A549 (cell line): ENCODE measurements at regions not wholly inside any gene's neighbourhood (a gene's known extent, or its start where the extent isn't known, plus 50 kb on each side); places are given as distances from the start of the nearest gene placed in this dataset.
A peak's percentile ranks its signal among the peaks of the same experiment; 100 is the strongest.

Experiments
- ATAC-seq, 2 experiments: fragments of 200-7000 bp in 1 of 2; fragments of >200 bp in 1 of 2; cut with Nextera tagmentation in 1 of 2; cut with Tn5 transposase in 1 of 2; 3 replicates each; pipeline versions ENCODE4 v1.8.0 to v1.9.1; 2018 to 2020; ENCODE audit warnings: mild to moderate bottlenecking in 1 of 2, moderate library complexity in 1 of 2
- CTCF ChIA-PET: fragments of 300-600 bp; sonication (Branson Sonifier 250); formaldehyde crosslinking; extraction: SDS; loops from one replicate; lab custom pipeline; 2021; ENCODE audit warnings: antibody characterized with exemption, inconsistent platforms; lab: Yijun Ruan, JAX
- POLR2A ChIA-PET: fragments of 350-600 bp; formaldehyde crosslinking; extraction: SDS; loops from one replicate; lab custom pipeline; 2021; ENCODE audit warnings: antibody characterized with exemption, inconsistent platforms; lab: Yijun Ruan, JAX
- DNase-seq, 2 experiments: peaks; one replicate each; pipeline versions ENCODE4 v3.0.0 to v3.0.0-alpha.2; 2011 to 2016; ENCODE audit warnings: low read depth in 1 of 2, low spot score in 1 of 2
- FAIRE-seq: peaks from 2 replicates; lab custom pipeline; 2011; peaks lifted over from hg19 to GRCh38; lab: Jason Lieb, UNC
- H3K27ac ChIP-seq, 2 experiments: fragments of >200 bp; sonication (Bioruptor Twin); formaldehyde crosslinking; 3 replicates each; pipeline ENCODE4 v1.5.1; 2016 to 2017
- H3K4me1 ChIP-seq: fragments of >200 bp; sonication (Bioruptor Twin); formaldehyde crosslinking; 3 replicates; pipeline ENCODE4 v1.6.1; 2016
- H3K4me2 ChIP-seq: fragments of >200 bp; sonication (Bioruptor Twin); formaldehyde crosslinking; 3 replicates; pipeline ENCODE4 v1.6.1; 2016
- H3K4me3 ChIP-seq: fragments of >200 bp; sonication (Bioruptor Twin); formaldehyde crosslinking; 3 replicates; pipeline ENCODE4 v1.5.1; 2016
- H3K9me3 ChIP-seq: fragments of >200 bp; sonication (Bioruptor Twin); formaldehyde crosslinking; 3 replicates; pipeline ENCODE4 v1.6.1; 2016
- BHLHE40 ChIP-seq: IDR thresholded peaks from 2 replicates; pipeline ENCODE4 v1.6.1; 2012; ENCODE audit warnings: low read depth, low read length, inconsistent platforms
- CBX2 ChIP-seq: fragments of 200-600 bp; sonication (generic); IDR thresholded peaks from 2 replicates; pipeline ENCODE4 v1.6.1; 2016; ENCODE audit warnings: low read depth, mild to moderate bottlenecking, borderline replicate concordance
- CEBPB ChIP-seq, 2 experiments: fragments of >200 bp in 1 of 2; sonication (Bioruptor Twin) in 1 of 2; formaldehyde crosslinking in 1 of 2; IDR thresholded peaks; 2 replicates each; pipeline ENCODE4 v1.6.1; 2012 to 2016
- CHD2 ChIP-seq: fragments of 150-350 bp; IDR thresholded peaks from 2 replicates; pipeline ENCODE4 v1.6.1; 2014; ENCODE audit warnings: low read length; ENCODE audit not compliant: partially characterized antibody
- CHD4 ChIP-seq: fragments of 200-600 bp; sonication (generic); IDR thresholded peaks from 2 replicates; pipeline ENCODE4 v1.6.1; 2016; ENCODE audit warnings: antibody characterized with exemption, mild to moderate bottlenecking, borderline replicate concordance
- CTCF ChIP-seq: fragments of >200 bp; sonication (Bioruptor Twin); formaldehyde crosslinking; IDR thresholded peaks from 3 replicates; pipeline ENCODE4 v1.5.1; 2016
- ESRRA ChIP-seq: fragments of 150-350 bp; IDR thresholded peaks from 2 replicates; pipeline ENCODE4 v1.6.1; 2014; ENCODE audit warnings: mild to moderate bottlenecking, low read length, borderline replicate concordance
- FOSL2 ChIP-seq, 2 experiments: fragments of 450-650 bp in 1 of 2; fragments of >200 bp in 1 of 2; sonication (Bioruptor Twin) in 1 of 2; formaldehyde crosslinking; IDR thresholded peaks; 2 replicates each; pipeline versions ENCODE4 v1.5.0 to v1.6.1; 2016 to 2020; ENCODE audit warnings: mild to moderate bottlenecking in 1 of 2, moderate library complexity in 1 of 2
- HOXA7 ChIP-seq: fragments of 250-450 bp; sonication (Bioruptor Pico); IDR thresholded peaks from 2 replicates; pipeline ENCODE4 v1.5.0; 2020; ENCODE audit warnings: mild to moderate bottlenecking, moderate library complexity
- MAFK ChIP-seq: fragments of 450-650 bp; IDR thresholded peaks from 2 replicates; pipeline ENCODE4 v1.6.1; 2014; ENCODE audit not compliant: partially characterized antibody
- MYC ChIP-seq: IDR thresholded peaks from 2 replicates; pipeline ENCODE4 v1.6.1; 2012; ENCODE audit warnings: mild to moderate bottlenecking, inconsistent platforms, low read length, improper control_type of control experiment, borderline replicate concordance
- NFE2L2 ChIP-seq: fragments of 150-350 bp; conservative IDR thresholded peaks from 2 replicates; pipeline ENCODE4 v1.6.1; 2014; ENCODE audit warnings: low read length
- POLR2AphosphoS2 ChIP-seq: conservative IDR thresholded peaks from 2 replicates; pipeline ENCODE4 v1.6.1; 2012; ENCODE audit warnings: low read length, improper control_type of control experiment, inconsistent platforms
- RCOR1 ChIP-seq: fragments of 150-350 bp; IDR thresholded peaks from 2 replicates; pipeline ENCODE4 v1.6.1; 2014; ENCODE audit warnings: antibody characterized with exemption, low read length, low read depth
- SMC3 ChIP-seq: fragments of >200 bp; sonication (Bioruptor Twin); formaldehyde crosslinking; IDR thresholded peaks from 3 replicates; pipeline ENCODE4 v1.6.1; 2018; ENCODE audit warnings: inconsistent platforms
- TP53 ChIP-seq: fragments of 250-450 bp; sonication (Bioruptor Pico); IDR thresholded peaks from 2 replicates; pipeline ENCODE4 v1.5.0; 2021; ENCODE audit warnings: mild to moderate bottlenecking, moderate library complexity
- ZSCAN20 ChIP-seq: fragments of 250-450 bp; sonication (Bioruptor Pico); IDR thresholded peaks from 2 replicates; pipeline ENCODE4 v1.8.0; 2022; ENCODE audit warnings: mild to moderate bottlenecking, moderate library complexity
- WGBS: methylation state at CpG from one replicate; pipeline ENCODE4 v1.1.6; 2017; ENCODE audit errors: missing lambda C conversion rate; 5-methylcytosine and 5-hydroxymethylcytosine counted together
- TF ChIP-seq, protein P1 (sequence below): fragments of 250-450 bp; sonication (Bioruptor Pico); IDR thresholded peaks from 2 replicates; pipeline ENCODE4 v1.5.0; 2021; ENCODE audit warnings: mild to moderate bottlenecking, moderate library complexity, borderline replicate concordance

DNA sequence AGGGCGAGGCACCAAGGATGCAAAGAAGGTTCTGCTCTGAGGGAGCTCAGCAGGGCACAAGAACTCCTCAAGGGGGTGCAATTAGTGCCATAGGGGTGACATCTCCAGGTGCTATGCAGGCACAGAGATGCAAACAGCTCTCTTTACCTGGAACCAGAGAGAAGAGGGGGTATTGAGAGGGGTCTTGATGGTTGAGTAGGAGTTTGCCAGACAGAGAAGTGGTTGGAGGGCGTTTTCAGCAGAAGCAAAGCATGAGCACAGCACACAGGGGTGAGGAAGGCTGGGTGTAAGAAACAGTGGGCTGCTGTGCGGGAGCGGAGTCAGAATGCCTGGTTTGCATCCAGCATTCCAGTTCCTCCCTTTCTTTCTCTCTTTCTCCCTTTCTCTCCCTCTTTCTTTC lies 81.8 kb upstream of the LHX1 start:
- POLR2A ChIA-PET: no interaction called here
- Histone ChIP-seq H3K4me2 (no peak overlapping the region), H3K9me3 (no peaks in the 10 kb centered on the region), H3K4me1 (peaks cover 26% of the 10 kb centered on the region), H3K4me3 (no peak overlapping the region), H3K27ac (no peak overlapping the region)
- WGBS: 79% methylated on average over 4 of the region's 4 CpGs
- no peak for DNase-seq
- ATAC-seq: no peak
- CTCF ChIA-PET: interaction anchor here (1.3 kb wide), 1 partner anchor 8 kb away, joined by 3 read pairs; no protein-coding TSS in a partner anchor
- TF ChIP-seq CBX2: no peak
- TF ChIP-seq BHLHE40: no peak
- TF ChIP-seq ZSCAN20 (CRISPR knock-in tag): no peak
- no peak for FAIRE-seq

DNA sequence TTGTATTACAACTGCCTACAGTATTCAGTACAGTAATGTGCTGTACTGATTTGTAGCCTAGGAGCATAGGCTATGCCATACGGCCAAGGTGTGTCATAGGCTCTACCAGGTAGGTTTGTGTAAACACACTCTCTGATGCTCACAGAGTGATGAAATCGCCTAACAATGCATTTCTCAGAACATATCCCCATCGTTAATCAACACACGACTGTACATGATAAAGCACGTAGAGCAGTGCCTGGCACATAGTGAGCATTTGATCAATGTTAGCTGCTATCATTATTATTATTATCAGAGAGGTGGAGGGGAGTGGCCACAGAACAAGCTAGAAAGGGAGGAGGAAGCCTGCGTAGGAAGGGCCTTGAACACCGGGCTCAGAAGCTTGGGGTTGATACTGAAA lies 81.1 kb upstream of the LHX1 start:
- DNase-seq: no peak
- H3K4me3 ChIP-seq: no peak overlapping the region
- CTCF ChIA-PET: interaction anchor here (1.1 to 1.6 kb wide), 2 partner anchors 10 to 65 kb away, joined by 3 to 5 read pairs; no protein-coding TSS in a partner anchor
- 71% methylated on average over 7 of the region's 7 CpGs for WGBS
- POLR2A ChIA-PET: no interaction called here
- no peaks in the 10 kb centered on the region for H3K9me3 ChIP-seq
- TF ChIP-seq TP53 (no peak), CHD2 (no peak), MAFK (no peak)
- TF ChIP-seq, protein P1, sequence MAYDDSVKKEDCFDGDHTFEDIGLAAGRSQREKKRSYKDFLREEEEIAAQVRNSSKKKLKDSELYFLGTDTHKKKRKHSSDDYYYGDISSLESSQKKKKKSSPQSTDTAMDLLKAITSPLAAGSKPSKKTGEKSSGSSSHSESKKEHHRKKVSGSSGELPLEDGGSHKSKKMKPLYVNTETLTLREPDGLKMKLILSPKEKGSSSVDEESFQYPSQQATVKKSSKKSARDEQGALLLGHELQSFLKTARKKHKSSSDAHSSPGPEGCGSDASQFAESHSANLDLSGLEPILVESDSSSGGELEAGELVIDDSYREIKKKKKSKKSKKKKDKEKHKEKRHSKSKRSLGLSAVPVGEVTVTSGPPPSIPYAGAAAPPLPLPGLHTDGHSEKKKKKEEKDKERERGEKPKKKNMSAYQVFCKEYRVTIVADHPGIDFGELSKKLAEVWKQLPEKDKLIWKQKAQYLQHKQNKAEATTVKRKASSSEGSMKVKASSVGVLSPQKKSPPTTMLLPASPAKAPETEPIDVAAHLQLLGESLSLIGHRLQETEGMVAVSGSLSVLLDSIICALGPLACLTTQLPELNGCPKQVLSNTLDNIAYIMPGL: no peak
- no peak overlapping the region for H3K4me2 ChIP-seq
- ATAC-seq: no peak
- H3K4me1 ChIP-seq: peaks cover 20% of the 10 kb centered on the region
- no peak for FAIRE-seq
- no peak overlapping the region for H3K27ac ChIP-seq

DNA sequence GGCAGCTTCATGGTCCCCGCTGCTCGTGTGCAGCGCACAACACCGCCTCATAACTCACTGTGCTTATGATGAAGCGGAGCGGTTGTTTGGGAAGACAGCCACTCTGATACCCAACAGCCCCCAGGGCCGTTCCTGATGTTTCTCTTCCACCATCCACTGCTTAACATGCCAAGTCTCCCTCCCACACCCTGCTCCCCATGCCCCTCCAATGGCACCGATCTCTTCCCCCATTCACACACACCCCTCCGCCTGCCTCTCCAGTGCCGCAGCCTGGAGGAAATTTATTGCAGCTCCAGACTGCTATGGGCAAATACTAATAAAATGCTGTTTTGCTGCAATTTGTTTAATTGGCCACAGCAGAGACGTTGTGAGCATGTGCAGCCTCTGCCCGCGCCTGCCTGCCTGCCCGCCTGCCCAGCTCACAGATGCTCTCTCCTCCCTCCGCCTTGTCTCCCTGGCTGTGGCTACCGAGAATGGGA lies 80.3 kb upstream of the LHX1 start:
- ATAC-seq (0 out of 6 replicates have a peak, but pooled peaks of 1 of the 2 experiments have one; percentile 12), DNase-seq (no peak), FAIRE-seq (no peak)
- POLR2A ChIA-PET: no interaction called here
- Histone ChIP-seq H3K9me3 (no peaks in the 10 kb centered on the region), H3K4me3 (no peak overlapping the region), H3K4me2 (no peak overlapping the region), H3K4me1 (peaks cover 20% of the 10 kb centered on the region), H3K27ac (no peak overlapping the region)
- WGBS: 80% methylated on average over 16 of the region's 16 CpGs
- TF ChIP-seq SMC3 (no peak), RCOR1 (no peak)
- CTCF ChIA-PET: interaction anchor here (1.1 to 2.0 kb wide), 3 partner anchors 9 to 65 kb away, joined by 3 to 8 read pairs (median 5); no protein-coding TSS in a partner anchor

- POLR2A ChIA-PET: no interaction called here
- TF ChIP-seq CEBPB (IDR thresholded peaks at IDR 0.05) (peak; percentile 5 to 37; a peak in 1 of 4 replicates), POLR2AphosphoS2 (no peak)
These were observed 79.6 kb upstream of the LHX1 start for GRCh38 chr17:36857698-36858097.

DNA sequence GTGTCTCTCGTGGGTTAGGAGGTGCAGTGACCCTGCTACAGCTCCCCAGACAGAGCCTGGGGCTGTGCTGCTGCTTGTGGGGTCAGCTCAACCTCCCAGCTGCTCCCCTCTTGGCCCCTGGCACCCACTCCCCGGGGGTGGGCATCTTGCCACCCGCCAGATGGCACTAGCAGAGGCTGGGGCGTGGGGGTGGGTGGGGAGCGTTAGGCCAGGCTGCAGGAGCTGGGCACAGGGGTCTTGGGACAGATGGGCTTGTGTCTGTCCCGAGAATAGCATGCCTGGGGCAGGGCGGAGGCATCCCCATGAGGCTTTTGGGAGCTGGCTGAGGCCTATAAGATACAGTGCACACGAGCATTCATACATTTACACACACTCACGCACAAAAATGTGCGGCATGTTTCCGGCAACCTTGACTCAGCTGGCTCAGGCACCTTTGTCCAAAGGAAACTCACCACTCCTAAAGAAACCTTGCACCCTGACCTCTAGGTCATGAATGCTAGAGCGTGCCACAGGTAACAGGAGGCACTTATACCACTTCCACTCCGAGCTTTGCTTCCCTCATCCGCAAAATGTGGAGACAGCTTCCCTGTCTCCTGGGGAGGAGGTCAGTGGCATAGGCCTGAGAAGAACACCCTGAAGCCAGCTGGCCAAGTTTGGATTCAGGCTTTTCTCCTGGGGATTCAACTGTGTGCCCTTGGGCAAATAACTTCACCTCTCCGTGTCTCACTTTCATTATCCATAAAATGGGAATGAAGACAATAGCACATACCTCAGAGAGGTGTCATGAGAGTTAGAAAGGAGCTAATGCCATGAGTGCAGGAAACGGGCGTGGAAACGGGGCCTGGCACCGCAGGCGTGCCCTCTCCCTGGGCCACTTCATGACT lies 78.9 kb upstream of the LHX1 start:
- peaks cover 22% of the 10 kb centered on the region for H3K4me1 ChIP-seq
- 0 out of 6 replicates have a peak overlapping the region, but pooled peaks of 1 of the 2 experiments have one; percentile 16 for H3K27ac ChIP-seq
- FAIRE-seq (no peak), DNase-seq (no peak), ATAC-seq (peak in 1 of 2 experiments; percentile 18; a peak in 3 of 6 replicates)
- no peak overlapping the region for H3K4me2 ChIP-seq
- ChIA-PET CTCF (interaction anchor here (1.5 to 2.0 kb wide), 2 partner anchors 10 to 11 kb away, joined by 6 to 8 read pairs; no protein-coding TSS in a partner anchor), POLR2A (no interaction called here)
- H3K9me3 ChIP-seq: no peaks in the 10 kb centered on the region
- H3K4me3 ChIP-seq: no peak overlapping the region
- WGBS: 78% methylated on average over 16 of the region's 20 CpGs
- TF ChIP-seq MAFK (no peak), HOXA7 (CRISPR knock-in tag) (no peak), MYC (no peak), ESRRA (no peak), NFE2L2 (no peak), FOSL2 (IDR thresholded peaks at IDR 0.05) (no peak), FOSL2 (CRISPR knock-in tag; IDR thresholded peaks at IDR 0.05) (no peak), CHD4 (no peak), CTCF (no peak)

More at GRCh38 chr17:36857698-36858097, 79.6 kb upstream of the LHX1 start:
- Histone ChIP-seq H3K4me3 (no peak overlapping the region), H3K9me3 (no peaks in the 10 kb centered on the region), H3K27ac (0 out of 6 replicates have a peak overlapping the region, but pooled peaks of 1 of the 2 experiments have one; percentile 16), H3K4me2 (no peak overlapping the region), H3K4me1 (peaks cover 22% of the 10 kb centered on the region)
- ATAC-seq: no peak
- CTCF ChIA-PET: interaction anchor here (1.5 to 2.0 kb wide), 3 partner anchors 10 to 64 kb away, joined by 3 to 8 read pairs (median 6); no protein-coding TSS in a partner anchor
- no peak for FAIRE-seq
- 89% methylated on average over 13 of the region's 13 CpGs for WGBS
- DNase-seq: no peak
